ENCODE measurements at regions not wholly inside any gene's neighbourhood (a gene's known extent, or its start where the extent isn't known, plus 50 kb on each side); places are given as distances from the start of the nearest gene placed in this dataset.

DNA sequence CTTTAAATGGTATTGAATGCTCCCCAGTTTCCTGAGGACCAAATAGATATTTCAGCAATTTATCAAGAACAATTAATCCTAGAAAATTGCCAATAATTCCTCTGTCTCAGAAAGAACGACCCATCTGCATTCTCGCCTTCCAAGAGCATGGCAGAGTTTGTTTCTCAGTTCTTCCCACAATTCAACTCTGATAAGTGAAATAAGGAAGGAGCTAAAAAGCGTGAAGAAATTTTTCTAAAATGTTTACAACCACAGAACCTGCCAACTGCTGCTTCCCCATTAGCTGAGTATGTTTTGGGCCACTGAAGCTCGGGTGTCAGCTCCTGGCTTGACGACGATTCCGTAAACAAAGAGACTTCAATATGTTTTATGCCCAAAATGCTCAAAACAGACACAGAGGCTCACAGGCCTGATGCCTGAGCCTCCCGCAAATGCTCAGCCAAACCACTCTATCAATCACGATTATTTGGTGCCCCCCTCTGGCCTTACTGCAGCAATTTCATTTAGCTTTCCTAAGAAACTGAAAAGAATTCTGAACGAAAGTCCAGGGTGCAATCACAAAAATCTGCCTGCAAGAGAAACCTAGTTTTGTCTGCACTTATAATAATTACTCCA lies 259.2 kb upstream of the CCDC54 start:
- no peak for TF ChIP-seq POLR2A (IDR thresholded peaks at IDR 0.05)
- TF ChIP-seq, protein P1, sequence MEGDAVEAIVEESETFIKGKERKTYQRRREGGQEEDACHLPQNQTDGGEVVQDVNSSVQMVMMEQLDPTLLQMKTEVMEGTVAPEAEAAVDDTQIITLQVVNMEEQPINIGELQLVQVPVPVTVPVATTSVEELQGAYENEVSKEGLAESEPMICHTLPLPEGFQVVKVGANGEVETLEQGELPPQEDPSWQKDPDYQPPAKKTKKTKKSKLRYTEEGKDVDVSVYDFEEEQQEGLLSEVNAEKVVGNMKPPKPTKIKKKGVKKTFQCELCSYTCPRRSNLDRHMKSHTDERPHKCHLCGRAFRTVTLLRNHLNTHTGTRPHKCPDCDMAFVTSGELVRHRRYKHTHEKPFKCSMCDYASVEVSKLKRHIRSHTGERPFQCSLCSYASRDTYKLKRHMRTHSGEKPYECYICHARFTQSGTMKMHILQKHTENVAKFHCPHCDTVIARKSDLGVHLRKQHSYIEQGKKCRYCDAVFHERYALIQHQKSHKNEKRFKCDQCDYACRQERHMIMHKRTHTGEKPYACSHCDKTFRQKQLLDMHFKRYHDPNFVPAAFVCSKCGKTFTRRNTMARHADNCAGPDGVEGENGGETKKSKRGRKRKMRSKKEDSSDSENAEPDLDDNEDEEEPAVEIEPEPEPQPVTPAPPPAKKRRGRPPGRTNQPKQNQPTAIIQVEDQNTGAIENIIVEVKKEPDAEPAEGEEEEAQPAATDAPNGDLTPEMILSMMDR (IDR thresholded peaks at IDR 0.05), result no peak

All from Peyer's patch (tissue), 4 donors.